AG04449 (cell line): ENCODE measurements at regions not wholly inside any gene's neighbourhood (a gene's known extent, or its start where the extent isn't known, plus 50 kb on each side); places are given as distances from the start of the nearest gene placed in this dataset.
"Not testable (repeated sequence)": the region's sequence is repeated elsewhere in the genome, so short reads cannot be mapped to it uniquely, and the experiment has no call there.

Source experiments
- CTCF ChIA-PET: fragments of 350-600 bp; formaldehyde crosslinking; extraction: SDS; loops from one replicate; lab custom pipeline; 2021; ENCODE audit warnings: antibody characterized with exemption; lab: Yijun Ruan, JAX
- POLR2A ChIA-PET: fragments of 400-600, 350-600 bp; formaldehyde crosslinking; extraction: SDS; loops from one replicate; lab custom pipeline; 2020; ENCODE audit warnings: antibody characterized with exemption, inconsistent platforms; lab: Yijun Ruan, JAX
- DNase-seq: peaks from one replicate; pipeline ENCODE4 v3.0.0-alpha.2; 2010; ENCODE audit warnings: low read depth, low spot score
- H3K4me3 ChIP-seq: 2 replicates; pipeline ENCODE4 v1.5.1; 2011; ENCODE audit warnings: low read depth, mild to moderate bottlenecking, control low read depth, low read length
- CTCF ChIP-seq: IDR thresholded peaks from one replicate; pipeline ENCODE4 v1.5.1; 2011; ENCODE audit warnings: mild to moderate bottlenecking, moderate library complexity, low read length, control low read depth, inconsistent platforms; ENCODE audit not compliant: insufficient read depth; ENCODE audit errors: missing control alignments

- no peak overlapping the region for H3K4me3 ChIP-seq
- DNase-seq, result no peak
- POLR2A ChIA-PET, result no interaction called here
- CTCF ChIA-PET, result interaction anchor here (1.6 kb wide), 1 partner anchor 15 kb away, joined by 5 read pairs; no protein-coding TSS in a partner anchor
- TF ChIP-seq CTCF, result no peak
Observed at GRCh38 chr15:38017721-38018120, 83.3 kb downstream of the TMCO5A start.

DNA sequence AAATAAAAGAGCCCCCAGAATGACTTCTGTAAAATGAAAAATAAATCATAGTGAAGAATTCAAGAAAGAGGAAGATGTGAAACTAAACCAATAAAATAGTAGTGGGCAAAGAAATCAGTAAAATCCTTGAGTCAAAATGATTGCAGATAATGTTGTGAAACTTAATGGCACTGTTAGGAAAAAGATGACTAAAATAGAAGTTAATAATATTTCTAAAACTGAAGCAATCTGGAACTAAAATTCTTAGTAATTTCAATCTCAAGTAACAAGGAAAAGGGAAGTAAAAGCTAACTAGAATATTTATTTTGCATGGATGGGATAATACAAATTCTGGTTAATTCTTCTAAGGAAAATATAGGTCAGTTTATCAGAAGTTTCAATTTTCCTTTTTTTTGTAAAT is 84.6 kb downstream of the TMCO5A start:
- no peak overlapping the region for H3K4me3 ChIP-seq
- ChIA-PET POLR2A (no interaction called here), CTCF (interaction anchor here (0.6 kb wide), 1 partner anchor 457 kb away, joined by 3 read pairs; no protein-coding TSS in a partner anchor)
- no peak for DNase-seq
- TF ChIP-seq CTCF, result no peak

DNA sequence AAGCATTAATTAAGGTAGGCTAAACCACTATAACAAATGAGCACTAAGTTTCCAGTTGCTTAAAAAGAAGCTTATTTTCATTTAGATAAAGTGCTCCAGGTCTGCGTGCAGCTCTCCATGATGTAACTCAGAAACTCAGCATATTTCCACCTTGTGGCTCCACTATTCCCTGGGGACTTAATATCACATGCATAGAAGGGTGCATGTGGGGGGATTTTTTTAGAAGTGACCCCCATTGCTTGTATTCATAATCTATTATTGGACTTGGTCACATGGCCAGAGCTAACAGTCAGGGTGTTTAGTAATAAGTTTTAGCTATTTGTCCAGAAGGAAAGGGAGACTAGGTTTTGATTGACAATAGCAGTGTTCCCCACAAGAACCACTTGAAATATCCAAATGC is 86.8 kb downstream of the TMCO5A start:
- DNase-seq, result no peak
- ChIA-PET CTCF (interaction anchor here (1.1 kb wide), 1 partner anchor 239 kb away, joined by 4 read pairs; no protein-coding TSS in a partner anchor), POLR2A (no interaction called here)
- TF ChIP-seq CTCF, result no peak
- H3K4me3 ChIP-seq, result no peak overlapping the region

- no peak for TF ChIP-seq CTCF
- DNase-seq, result no peak
- H3K4me3 ChIP-seq, result no peak overlapping the region
- POLR2A ChIA-PET, result no interaction called here
- CTCF ChIA-PET, result interaction anchor here (1.7 kb wide), 1 partner anchor 331 kb away, joined by 5 read pairs; no protein-coding TSS in a partner anchor
Observed at GRCh38 chr15:38024293-38025091, 90.1 kb downstream of the TMCO5A start.

GRCh38 chr15:38025656-38026055 is 91.2 kb downstream of the TMCO5A start:
- CTCF ChIA-PET, H3K4me3 ChIP-seq, DNase-seq, POLR2A ChIA-PET: not testable (repeated sequence)

DNA sequence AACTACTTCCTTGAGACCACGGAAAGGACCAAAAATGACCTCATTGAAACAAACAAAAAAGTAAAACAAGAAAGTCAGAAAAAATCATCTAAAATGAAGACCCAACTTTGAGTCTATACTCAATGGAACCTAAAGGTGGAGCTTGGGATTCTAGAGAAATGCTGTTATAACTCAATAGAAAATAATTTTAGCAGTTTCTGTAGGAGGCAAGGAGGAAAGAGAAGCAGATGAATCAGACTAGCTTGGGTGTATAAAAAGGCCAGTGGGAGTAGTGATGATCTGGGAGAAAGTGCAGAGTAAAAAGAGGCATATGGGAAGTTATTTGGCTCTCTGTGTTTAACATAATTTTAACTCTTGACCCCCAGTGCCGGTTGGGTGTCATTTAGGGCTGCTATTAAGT is 94.4 kb downstream of the TMCO5A start:
- POLR2A ChIA-PET, result interaction anchor here (1.2 kb wide), 1 partner anchor 224 kb away, joined by 3 read pairs; the partner anchor contains the start of gene SPRED1
- TF ChIP-seq CTCF, result no peak
- H3K4me3 ChIP-seq, result no peak overlapping the region
- DNase-seq, result no peak
- CTCF ChIA-PET, result interaction anchor here (0.7 to 2.6 kb wide), 6 partner anchors 8 to 327 kb away, joined by 3 to 9 read pairs (median 4); no protein-coding TSS in a partner anchor
